GM23338 (cell line): ENCODE measurements at regions not wholly inside any gene's neighbourhood (a gene's known extent, or its start where the extent isn't known, plus 50 kb on each side); places are given as distances from the start of the nearest gene placed in this dataset.

Experiments
- ATAC-seq: fragments of 200-7000 bp; cut with Tn5 transposase; 3 replicates; pipeline ENCODE4 v1.9.1; 2020
- DNase-seq: peaks from one replicate; pipeline ENCODE4 v3.0.0-alpha.2; 2015; ENCODE audit warnings: low spot score
- H2AFZ ChIP-seq: fragments of 200-600 bp; sonication (generic); 2 replicates; pipeline ENCODE4 v1.8.0; 2016; ENCODE audit warnings: antibody characterized with exemption, mild to moderate bottlenecking, moderate library complexity
- H3F3A ChIP-seq: fragments of 200-600 bp; sonication (generic); replicated peaks from 2 replicates; pipeline ENCODE4 v1.8.0; 2017; ENCODE audit warnings: antibody characterized with exemption, mixed run types, low read depth
- H3K27ac ChIP-seq: fragments of 200-600 bp; sonication (generic); 2 replicates; pipeline ENCODE4 v1.6.1; 2016; ENCODE audit warnings: low read depth
- H3K27me3 ChIP-seq: fragments of 200-600 bp; sonication (generic); 2 replicates; pipeline ENCODE4 v1.8.0; 2016; ENCODE audit warnings: mild to moderate bottlenecking, mixed run types, moderate library complexity; ENCODE audit not compliant: insufficient read depth
- H3K36me3 ChIP-seq: fragments of 200-600 bp; sonication (generic); 2 replicates; pipeline ENCODE4 v1.8.0; 2016; ENCODE audit warnings: mild to moderate bottlenecking; ENCODE audit not compliant: insufficient read depth
- H3K4me1 ChIP-seq: fragments of 200-600 bp; sonication (generic); 2 replicates; pipeline ENCODE4 v1.8.0; 2016; ENCODE audit warnings: mild to moderate bottlenecking, moderate library complexity; ENCODE audit not compliant: insufficient read depth
- H3K4me2 ChIP-seq: fragments of 200-600 bp; sonication (generic); 2 replicates; pipeline ENCODE4 v1.7.1; 2017; ENCODE audit warnings: mixed run types
- H3K4me3 ChIP-seq: fragments of 200-600 bp; sonication (generic); 2 replicates; pipeline ENCODE4 v1.6.1; 2016; ENCODE audit warnings: mixed run types
- H3K79me2 ChIP-seq: fragments of 200-600 bp; sonication (generic); replicated peaks from 2 replicates; pipeline ENCODE4 v1.8.0; 2017; ENCODE audit warnings: mild to moderate bottlenecking; ENCODE audit not compliant: insufficient read depth
- H3K9me2 ChIP-seq: fragments of 200-600 bp; sonication (generic); 2 replicates; pipeline ENCODE4 v1.8.0; 2017; ENCODE audit not compliant: insufficient read depth
- H4K20me1 ChIP-seq: fragments of 200-600 bp; sonication (generic); replicated peaks from 2 replicates; pipeline ENCODE4 v1.8.0; 2017; ENCODE audit warnings: mild to moderate bottlenecking; ENCODE audit not compliant: insufficient read depth
- H3K27ac Mint-ChIP-seq: 2 replicates; pipeline ENCODE4 v1.8.0; 2020; ENCODE audit warnings: inconsistent platforms, mild to moderate bottlenecking, moderate library complexity, mixed read lengths
- H3K27me3 Mint-ChIP-seq: 3 replicates; pipeline ENCODE4 v1.8.0; 2022; ENCODE audit warnings: low read depth, mild to moderate bottlenecking, moderate library complexity, mixed read lengths, inconsistent platforms; ENCODE audit not compliant: insufficient read depth, poor library complexity
- H3K36me3 Mint-ChIP-seq: 3 replicates; pipeline ENCODE4 v1.8.0; 2021; ENCODE audit warnings: low read depth, mild to moderate bottlenecking, inconsistent platforms, moderate library complexity, mixed read lengths
- H3K4me1 Mint-ChIP-seq: 3 replicates; pipeline ENCODE4 v1.8.0; 2020; ENCODE audit warnings: mild to moderate bottlenecking, inconsistent platforms, mixed read lengths
- H3K4me3 Mint-ChIP-seq: 3 replicates; pipeline ENCODE4 v1.8.0; 2021; ENCODE audit warnings: moderate library complexity, mild to moderate bottlenecking, inconsistent platforms, mixed read lengths
- H3K9me3 Mint-ChIP-seq: 3 replicates; pipeline ENCODE4 v1.8.0; 2020; ENCODE audit warnings: moderate library complexity, mild to moderate bottlenecking, inconsistent platforms, mixed read lengths
- CREB1 ChIP-seq: fragments of 250-450 bp; sonication (Bioruptor Pico); IDR thresholded peaks from 2 replicates; pipeline ENCODE4 v1.5.0; 2020; ENCODE audit warnings: low read depth, mild to moderate bottlenecking, moderate library complexity
- CTCF ChIP-seq, 2 experiments: fragments of 200-600 bp in 1 of 2; sonication (generic) in 1 of 2; conservative IDR thresholded peaks; 2 replicates each; pipeline versions ENCODE4 v1.5.1 to v1.6.1; 2016 to 2017; ENCODE audit warnings: antibody characterized with exemption in 2 of 2, low read depth in 2 of 2, mild to moderate bottlenecking in 2 of 2, moderate library complexity in 1 of 2
- ETS1 ChIP-seq: IDR thresholded peaks from 2 replicates; pipeline ENCODE4 v1.6.1; 2016; ENCODE audit warnings: antibody characterized with exemption
- EZH2 ChIP-seq: fragments of 200-600 bp; sonication (generic); IDR thresholded peaks from one replicate; pipeline ENCODE4 v1.8.0; 2017; ENCODE audit warnings: antibody characterized with exemption, mild to moderate bottlenecking, low read depth; ENCODE audit not compliant: unreplicated experiment
- EZH2phosphoT487 ChIP-seq: fragments of 200-600 bp; sonication (generic); IDR thresholded peaks from one replicate; pipeline ENCODE4 v1.8.1; 2018; ENCODE audit warnings: antibody characterized with exemption; ENCODE audit not compliant: unreplicated experiment
- JUNB ChIP-seq: IDR thresholded peaks from one replicate; pipeline ENCODE4 v1.6.1; 2016; ENCODE audit warnings: antibody characterized with exemption; ENCODE audit not compliant: unreplicated experiment
- NANOG ChIP-seq: IDR thresholded peaks from 2 replicates; pipeline ENCODE4 v1.6.1; 2016; ENCODE audit warnings: antibody characterized with exemption, borderline replicate concordance
- POLR2AphosphoS5 ChIP-seq: IDR thresholded peaks from 2 replicates; pipeline ENCODE4 v1.6.1; 2016; ENCODE audit warnings: antibody characterized with exemption, low read depth
- STAT1 ChIP-seq: IDR thresholded peaks from one replicate; pipeline ENCODE4 v1.6.1; 2016; ENCODE audit warnings: antibody characterized with exemption; ENCODE audit not compliant: unreplicated experiment
- ZNF114 ChIP-seq: fragments of 250-450 bp; sonication (Bioruptor Pico); IDR thresholded peaks from 2 replicates; pipeline ENCODE4 v1.5.0; 2020; ENCODE audit warnings: mild to moderate bottlenecking, moderate library complexity
- ZNF331 ChIP-seq: fragments of 250-450 bp; sonication (Bioruptor Pico); IDR thresholded peaks from 2 replicates; pipeline ENCODE4 v1.5.0; 2020; ENCODE audit warnings: low read depth, mild to moderate bottlenecking, moderate library complexity
- ZNF462 ChIP-seq: fragments of 250-450 bp; sonication (Bioruptor Pico); IDR thresholded peaks from 2 replicates; pipeline ENCODE4 v1.5.0; 2020; ENCODE audit warnings: mild to moderate bottlenecking, moderate library complexity
- TF ChIP-seq, protein P1 (sequence below): IDR thresholded peaks from one replicate; pipeline ENCODE4 v1.6.1; 2018; ENCODE audit warnings: antibody characterized with exemption; ENCODE audit not compliant: unreplicated experiment

- no peak overlapping the region for H3K4me3 Mint-ChIP-seq
- H3K4me1 Mint-ChIP-seq: no peaks in the 10 kb centered on the region
- Histone ChIP-seq H3K9me2 (peaks cover 16% of the 10 kb centered on the region), H3K79me2 (no peaks in the 10 kb centered on the region), H3K4me2 (no peak overlapping the region), H2AFZ (no peak overlapping the region), H3K4me1 (no peaks in the 10 kb centered on the region), H3K27me3 (no peaks in the 10 kb centered on the region), H3K4me3 (no peak overlapping the region), H3K36me3 (no peaks in the 10 kb centered on the region), H4K20me1 (no peaks in the 10 kb centered on the region), H3F3A (no peaks in the 10 kb centered on the region), H3K27ac (no peak overlapping the region)
- H3K27me3 Mint-ChIP-seq: peaks cover 3% of the 10 kb centered on the region
- H3K9me3 Mint-ChIP-seq: peaks cover 7% of the 10 kb centered on the region; the same call in 2 of the 3 replicates
- ATAC-seq: no peak
- no peak overlapping the region for H3K27ac Mint-ChIP-seq
- DNase-seq: no peak
- TF ChIP-seq ETS1: no peak
- TF ChIP-seq ZNF114 (CRISPR knock-in tag): no peak
- no peak for TF ChIP-seq JUNB
- TF ChIP-seq EZH2: no peak
- TF ChIP-seq CTCF (conservative IDR thresholded peaks at IDR 0.05; ENCODE audit: low read depth in 2 of 2): no peak
- TF ChIP-seq, protein P1, sequence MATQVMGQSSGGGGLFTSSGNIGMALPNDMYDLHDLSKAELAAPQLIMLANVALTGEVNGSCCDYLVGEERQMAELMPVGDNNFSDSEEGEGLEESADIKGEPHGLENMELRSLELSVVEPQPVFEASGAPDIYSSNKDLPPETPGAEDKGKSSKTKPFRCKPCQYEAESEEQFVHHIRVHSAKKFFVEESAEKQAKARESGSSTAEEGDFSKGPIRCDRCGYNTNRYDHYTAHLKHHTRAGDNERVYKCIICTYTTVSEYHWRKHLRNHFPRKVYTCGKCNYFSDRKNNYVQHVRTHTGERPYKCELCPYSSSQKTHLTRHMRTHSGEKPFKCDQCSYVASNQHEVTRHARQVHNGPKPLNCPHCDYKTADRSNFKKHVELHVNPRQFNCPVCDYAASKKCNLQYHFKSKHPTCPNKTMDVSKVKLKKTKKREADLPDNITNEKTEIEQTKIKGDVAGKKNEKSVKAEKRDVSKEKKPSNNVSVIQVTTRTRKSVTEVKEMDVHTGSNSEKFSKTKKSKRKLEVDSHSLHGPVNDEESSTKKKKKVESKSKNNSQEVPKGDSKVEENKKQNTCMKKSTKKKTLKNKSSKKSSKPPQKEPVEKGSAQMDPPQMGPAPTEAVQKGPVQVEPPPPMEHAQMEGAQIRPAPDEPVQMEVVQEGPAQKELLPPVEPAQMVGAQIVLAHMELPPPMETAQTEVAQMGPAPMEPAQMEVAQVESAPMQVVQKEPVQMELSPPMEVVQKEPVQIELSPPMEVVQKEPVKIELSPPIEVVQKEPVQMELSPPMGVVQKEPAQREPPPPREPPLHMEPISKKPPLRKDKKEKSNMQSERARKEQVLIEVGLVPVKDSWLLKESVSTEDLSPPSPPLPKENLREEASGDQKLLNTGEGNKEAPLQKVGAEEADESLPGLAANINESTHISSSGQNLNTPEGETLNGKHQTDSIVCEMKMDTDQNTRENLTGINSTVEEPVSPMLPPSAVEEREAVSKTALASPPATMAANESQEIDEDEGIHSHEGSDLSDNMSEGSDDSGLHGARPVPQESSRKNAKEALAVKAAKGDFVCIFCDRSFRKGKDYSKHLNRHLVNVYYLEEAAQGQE: no peak
- no peak for TF ChIP-seq POLR2AphosphoS5
- no peak for TF ChIP-seq CREB1 (CRISPR knock-in tag)
- no peak for TF ChIP-seq ZNF462 (CRISPR knock-in tag)
- TF ChIP-seq NANOG: no peak
- no peak for TF ChIP-seq STAT1
- no peak for TF ChIP-seq EZH2phosphoT487
- TF ChIP-seq ZNF331 (CRISPR knock-in tag): no peak
- H3K36me3 Mint-ChIP-seq: no peaks in the 10 kb centered on the region
Observed at GRCh38 chr2:142330458-142330857, 199.6 kb upstream of the LRP1B start.
